ENCODE measurements at regions not wholly inside any gene's neighbourhood (a gene's known extent, or its start where the extent isn't known, plus 50 kb on each side); places are given as distances from the start of the nearest gene placed in this dataset.
"Not testable (repeated sequence)": the region's sequence is repeated elsewhere in the genome, so short reads cannot be mapped to it uniquely, and the experiment has no call there.

DNA sequence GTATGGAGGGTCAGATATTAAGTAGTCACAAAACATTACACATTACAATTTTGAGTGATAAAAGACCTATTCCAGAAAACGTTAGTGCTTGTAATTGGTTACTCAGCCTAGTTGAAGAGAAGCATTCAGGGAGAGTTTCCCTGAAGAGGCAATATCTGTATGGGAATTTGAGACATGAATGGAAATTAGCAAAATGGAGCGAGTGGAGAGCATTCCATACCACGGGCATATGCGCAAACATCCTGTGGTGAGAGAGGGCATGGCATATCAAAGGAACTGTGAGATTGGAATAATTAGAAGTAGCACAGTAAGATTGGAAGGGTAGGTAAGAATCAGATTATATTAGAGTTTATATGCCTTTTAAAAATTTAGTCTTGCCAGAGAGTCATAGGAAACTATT lies 867.9 kb downstream of the PRIM2 start:
- not testable (repeated sequence) for TF ChIP-seq CTCF (conservative IDR thresholded peaks at IDR 0.05; ENCODE audit: low read depth, low read length); EZH2 (IDR thresholded peaks at IDR 0.05; ENCODE audit: low read length, unreplicated experiment); EZH2phosphoT487 (IDR thresholded peaks at IDR 0.05; ENCODE audit: borderline replicate concordance, low read length)
